Transverse colon (tissue), 4 donors: ENCODE measurements at regions not wholly inside any gene's neighbourhood (a gene's known extent, or its start where the extent isn't known, plus 50 kb on each side); places are given as distances from the start of the nearest gene placed in this dataset.

Experiments used
- DNase-seq: peaks from one replicate; pipeline ENCODE4 v3.0.0-alpha.2; 2019
- H3K27ac ChIP-seq, 4 donors: fragments of 200-600 bp; sonication (generic); 2 replicates each; pipeline ENCODE4 v1.5.1; 2016 to 2018; ENCODE audit warnings: inconsistent platforms in 4 of 4
- H3K27me3 ChIP-seq: fragments of 200-600 bp; sonication (generic); 2 replicates; pipeline ENCODE4 v1.5.1; 2017; ENCODE audit warnings: inconsistent platforms
- H3K36me3 ChIP-seq, 4 donors: fragments of 200-600 bp; sonication (generic); 2 replicates each; pipeline ENCODE4 v1.5.1; 2017 to 2019; ENCODE audit warnings: inconsistent platforms in 4 of 4
- H3K4me1 ChIP-seq, 4 donors: fragments of 200-600 bp; sonication (generic); 2 replicates each; pipeline ENCODE4 v1.5.1; 2017 to 2020; ENCODE audit warnings: inconsistent platforms in 4 of 4
- H3K4me3 ChIP-seq, 4 donors: fragments of 200-600 bp; sonication (generic); 1 replicate in 1 of 4; 2 replicates in 3 of 4; pipeline versions ENCODE4 v1.5.1 to v1.6.1; 2017 to 2019; ENCODE audit warnings: inconsistent platforms in 4 of 4
- H3K9me3 ChIP-seq, 2 donors: fragments of 200-600 bp; sonication (generic); 2 replicates each; pipeline ENCODE4 v1.5.1; 2017 to 2019; ENCODE audit warnings: inconsistent platforms in 2 of 2
- CTCF ChIP-seq, 5 experiments: fragments of 200-600 bp in 3 of 5; fragments of 450-650 bp in 2 of 5; sonication (generic) in 3 of 5; IDR thresholded peaks; 1 replicate in 2 of 5; 2 replicates in 3 of 5; pipeline ENCODE4 v1.5.1; 2016 to 2017; ENCODE audit warnings: antibody characterized with exemption in 5 of 5, inconsistent platforms in 3 of 5, mild to moderate bottlenecking in 2 of 5, moderate library complexity in 1 of 5
- EP300 ChIP-seq: sonication (generic); formaldehyde crosslinking; IDR thresholded peaks from one replicate; pipeline ENCODE4 v1.6.1; 2017; ENCODE audit warnings: antibody characterized with exemption, low read depth
- POLR2A ChIP-seq: fragments of 450-650 bp; IDR thresholded peaks from one replicate; pipeline ENCODE4 v1.6.1; 2016; ENCODE audit warnings: antibody characterized with exemption, mild to moderate bottlenecking, moderate library complexity
- POLR2AphosphoS5 ChIP-seq, 3 donors: sonication (generic); formaldehyde crosslinking; IDR thresholded peaks; one replicate each; pipeline ENCODE4 v1.6.1; 2016; ENCODE audit warnings: antibody characterized with exemption in 3 of 3
- WGBS, 2 donors: methylation state at CpG; one replicate each; pipeline ENCODE4 v1.1.5; 2018; ENCODE audit warnings: low coverage in 1 of 2; 5-methylcytosine and 5-hydroxymethylcytosine counted together
- in situ Hi-C, 4 donors: fragments of 200-750 bp; cut with MboI; loops; one replicate each; pipeline versions ENCODE4 v1.15.0 to v1.15.1; 2017; ENCODE audit warnings: low sequenced_read_pairs in 3 of 4, low pct_ligation_motif_present in 1 of 4, low pct_unique_long_range_greater_than_20kb in 1 of 4
- intact Hi-C: fragments of 100-400 bp; cut with DNase I; formaldehyde crosslinking; loops from one replicate; pipeline ENCODE4 v1.15.1; 2023; ENCODE audit warnings: low total_unique reads

- TF ChIP-seq CTCF (IDR thresholded peaks at IDR 0.05) (no peak), EP300 (no peak), POLR2A (no peak)
- in situ Hi-C loops: no loop called here
- no peaks in the 10 kb centered on the region for H3K9me3 ChIP-seq
- no peaks in the 10 kb centered on the region for H3K4me1 ChIP-seq
- no peaks in the 10 kb centered on the region for H3K27me3 ChIP-seq
- H3K4me3 ChIP-seq: no peak overlapping the region
- no peaks in the 10 kb centered on the region for H3K36me3 ChIP-seq
- 55 to 61% methylated on average over 4 of the region's 4 CpGs for WGBS, 2 donors
- no peak overlapping the region for H3K27ac ChIP-seq
- intact Hi-C loops: no loop called here
- DNase-seq: no peak
These were observed 696.9 kb upstream of the GYPC start for GRCh38 chr2:125959047-125959446.

- Histone ChIP-seq H3K36me3 (no peaks in the 10 kb centered on the region), H3K9me3 (no peaks in the 10 kb centered on the region), H3K4me1 (no peaks in the 10 kb centered on the region), H3K27ac (no peak overlapping the region), H3K4me3 (no peak overlapping the region), H3K27me3 (no peaks in the 10 kb centered on the region)
- no peak for DNase-seq
- TF ChIP-seq POLR2A (no peak), POLR2AphosphoS5 (IDR thresholded peaks at IDR 0.05) (no peak), EP300 (no peak), CTCF (IDR thresholded peaks at IDR 0.05) (no peak)
- intact Hi-C loops (no loop called here), in situ Hi-C loops (no loop called here)
- 38% methylated on average over 1 of the region's 1 CpG; no CpG with 5 or more reads in 1 of the 2 donors for WGBS, 2 donors
These were observed 694.2 kb upstream of the GYPC start for GRCh38 chr2:125961739-125962138.

GRCh38 chr2:125979886-125980285 lies 676.1 kb upstream of the GYPC start:
- Histone ChIP-seq H3K36me3 (no peaks in the 10 kb centered on the region), H3K9me3 (no peaks in the 10 kb centered on the region), H3K4me3 (no peak overlapping the region), H3K27ac (no peak overlapping the region), H3K27me3 (no peaks in the 10 kb centered on the region), H3K4me1 (no peaks in the 10 kb centered on the region)
- TF ChIP-seq CTCF (IDR thresholded peaks at IDR 0.05) (no peak), EP300 (no peak)
- DNase-seq: no peak
- in situ Hi-C loops: no loop called here
- intact Hi-C loops: no loop called here
- WGBS, 2 donors: 56 to 60% methylated on average over 2 of the region's 2 CpGs

- TF ChIP-seq POLR2A (no peak), CTCF (IDR thresholded peaks at IDR 0.05) (no peak), POLR2AphosphoS5 (IDR thresholded peaks at IDR 0.05) (no peak)
- no peak overlapping the region for H3K27ac ChIP-seq
- WGBS, 2 donors: 47 to 53% methylated on average over 4 to 5 of the region's 5 CpGs
- in situ Hi-C loops: no loop called here
- no peak overlapping the region for H3K4me3 ChIP-seq
- intact Hi-C loops: no loop called here
- DNase-seq: no peak
- no peaks in the 10 kb centered on the region for H3K9me3 ChIP-seq
- H3K4me1 ChIP-seq: no peaks in the 10 kb centered on the region
- H3K27me3 ChIP-seq: no peaks in the 10 kb centered on the region
- no peaks in the 10 kb centered on the region for H3K36me3 ChIP-seq
These were observed 672.6 kb upstream of the GYPC start for GRCh38 chr2:125983364-125983763.
